VCaP (cell line): ENCODE measurements at regions not wholly inside any gene's neighbourhood (a gene's known extent, or its start where the extent isn't known, plus 50 kb on each side); places are given as distances from the start of the nearest gene placed in this dataset.
A peak's percentile ranks its signal among the peaks of the same experiment; 100 is the strongest.

Experiments used
- H3K27ac ChIP-seq: fragments of 450-650 bp; 2 replicates; pipeline ENCODE4 v1.5.1; 2017
- TF ChIP-seq, protein P1 (sequence below): fragments of 450-650 bp; conservative IDR thresholded peaks from 2 replicates; pipeline ENCODE4 v1.5.1; 2017; ENCODE audit warnings: mild to moderate bottlenecking, moderate library complexity

DNA sequence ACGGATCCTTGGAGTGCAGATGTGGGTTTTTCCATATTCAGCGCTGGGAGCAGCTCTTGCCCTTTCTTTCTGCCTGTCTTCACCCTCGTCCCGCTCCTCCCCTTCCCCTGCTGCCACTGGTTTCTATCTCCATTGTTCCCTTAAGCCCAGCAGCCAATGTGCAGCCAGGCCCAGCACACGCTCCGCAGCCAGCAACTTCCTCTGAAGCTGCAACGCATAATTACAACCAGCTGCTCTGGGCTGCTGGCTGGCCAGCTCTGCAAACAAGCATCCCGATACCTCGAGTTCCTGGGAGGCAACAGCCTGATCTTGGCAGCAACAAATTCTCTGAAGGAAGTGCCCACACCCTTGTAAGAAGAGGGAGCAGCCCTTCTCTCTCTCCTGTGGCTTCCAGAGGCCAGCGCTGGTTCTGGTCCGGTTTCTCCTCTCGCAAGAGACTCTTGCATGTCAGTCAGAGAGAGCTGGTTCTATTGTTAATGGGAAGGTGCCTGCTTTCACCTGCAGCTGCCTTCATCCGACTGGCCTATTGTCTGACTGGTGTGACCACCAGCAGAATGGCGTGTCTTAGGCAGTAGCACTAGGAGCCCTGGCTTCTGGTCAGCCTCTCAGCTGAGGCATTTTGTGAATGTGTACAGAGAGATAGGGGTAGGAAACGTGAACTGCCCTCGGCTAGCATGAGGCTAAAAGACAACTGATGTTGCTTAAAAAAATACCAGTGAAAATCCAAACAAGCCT, 83.8 kb upstream of the MAML3 start:
- H3K27ac ChIP-seq, result peak overlapping the region; percentile 98
- TF ChIP-seq, protein P1, sequence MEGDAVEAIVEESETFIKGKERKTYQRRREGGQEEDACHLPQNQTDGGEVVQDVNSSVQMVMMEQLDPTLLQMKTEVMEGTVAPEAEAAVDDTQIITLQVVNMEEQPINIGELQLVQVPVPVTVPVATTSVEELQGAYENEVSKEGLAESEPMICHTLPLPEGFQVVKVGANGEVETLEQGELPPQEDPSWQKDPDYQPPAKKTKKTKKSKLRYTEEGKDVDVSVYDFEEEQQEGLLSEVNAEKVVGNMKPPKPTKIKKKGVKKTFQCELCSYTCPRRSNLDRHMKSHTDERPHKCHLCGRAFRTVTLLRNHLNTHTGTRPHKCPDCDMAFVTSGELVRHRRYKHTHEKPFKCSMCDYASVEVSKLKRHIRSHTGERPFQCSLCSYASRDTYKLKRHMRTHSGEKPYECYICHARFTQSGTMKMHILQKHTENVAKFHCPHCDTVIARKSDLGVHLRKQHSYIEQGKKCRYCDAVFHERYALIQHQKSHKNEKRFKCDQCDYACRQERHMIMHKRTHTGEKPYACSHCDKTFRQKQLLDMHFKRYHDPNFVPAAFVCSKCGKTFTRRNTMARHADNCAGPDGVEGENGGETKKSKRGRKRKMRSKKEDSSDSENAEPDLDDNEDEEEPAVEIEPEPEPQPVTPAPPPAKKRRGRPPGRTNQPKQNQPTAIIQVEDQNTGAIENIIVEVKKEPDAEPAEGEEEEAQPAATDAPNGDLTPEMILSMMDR, result no peak

DNA sequence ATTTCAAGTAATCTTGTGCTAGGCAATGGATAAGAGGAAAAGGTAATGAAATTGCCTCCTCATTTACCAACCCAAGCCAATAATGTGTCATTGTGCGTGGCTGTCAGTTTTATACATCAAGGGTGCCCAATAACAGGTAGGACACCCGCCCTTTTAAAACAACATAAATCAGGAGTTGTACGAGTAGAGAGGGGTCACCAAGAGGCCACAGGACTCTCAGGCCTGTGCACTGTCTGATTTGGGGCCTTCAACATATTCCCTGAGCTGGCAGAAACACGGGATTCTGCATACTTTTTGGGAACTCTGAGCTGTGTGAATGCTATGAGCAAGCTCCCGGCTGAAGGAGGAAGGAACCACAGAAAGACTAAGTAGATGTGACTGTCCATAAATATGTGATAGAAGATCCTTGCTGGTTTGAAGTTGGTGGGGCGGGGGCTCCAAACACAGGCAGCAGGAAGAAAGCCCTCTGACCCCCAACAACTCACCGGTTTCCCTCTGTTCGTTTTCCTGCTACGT, 82.7 kb upstream of the MAML3 start:
- TF ChIP-seq, protein P1, result no peak
- peak overlapping the region; percentile 98 for H3K27ac ChIP-seq

DNA sequence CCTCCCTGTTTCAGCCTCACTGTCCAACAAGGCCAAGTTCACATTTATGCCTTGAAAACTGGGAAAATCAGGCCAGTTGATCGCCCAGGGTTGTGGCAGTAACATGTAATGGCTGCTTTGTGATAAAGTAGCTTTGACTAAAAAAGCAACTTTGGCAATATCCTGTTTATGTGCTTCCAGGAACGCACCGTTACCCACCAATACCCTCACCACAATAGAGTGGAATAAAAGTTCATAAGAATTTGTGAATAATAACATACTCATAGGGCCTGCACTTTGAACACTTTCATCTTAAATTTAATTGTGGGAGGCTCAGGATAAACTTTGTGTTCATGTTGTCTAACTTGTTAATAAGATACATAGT, 80.7 kb upstream of the MAML3 start:
- no peak overlapping the region for H3K27ac ChIP-seq
- TF ChIP-seq, protein P1, result no peak

DNA sequence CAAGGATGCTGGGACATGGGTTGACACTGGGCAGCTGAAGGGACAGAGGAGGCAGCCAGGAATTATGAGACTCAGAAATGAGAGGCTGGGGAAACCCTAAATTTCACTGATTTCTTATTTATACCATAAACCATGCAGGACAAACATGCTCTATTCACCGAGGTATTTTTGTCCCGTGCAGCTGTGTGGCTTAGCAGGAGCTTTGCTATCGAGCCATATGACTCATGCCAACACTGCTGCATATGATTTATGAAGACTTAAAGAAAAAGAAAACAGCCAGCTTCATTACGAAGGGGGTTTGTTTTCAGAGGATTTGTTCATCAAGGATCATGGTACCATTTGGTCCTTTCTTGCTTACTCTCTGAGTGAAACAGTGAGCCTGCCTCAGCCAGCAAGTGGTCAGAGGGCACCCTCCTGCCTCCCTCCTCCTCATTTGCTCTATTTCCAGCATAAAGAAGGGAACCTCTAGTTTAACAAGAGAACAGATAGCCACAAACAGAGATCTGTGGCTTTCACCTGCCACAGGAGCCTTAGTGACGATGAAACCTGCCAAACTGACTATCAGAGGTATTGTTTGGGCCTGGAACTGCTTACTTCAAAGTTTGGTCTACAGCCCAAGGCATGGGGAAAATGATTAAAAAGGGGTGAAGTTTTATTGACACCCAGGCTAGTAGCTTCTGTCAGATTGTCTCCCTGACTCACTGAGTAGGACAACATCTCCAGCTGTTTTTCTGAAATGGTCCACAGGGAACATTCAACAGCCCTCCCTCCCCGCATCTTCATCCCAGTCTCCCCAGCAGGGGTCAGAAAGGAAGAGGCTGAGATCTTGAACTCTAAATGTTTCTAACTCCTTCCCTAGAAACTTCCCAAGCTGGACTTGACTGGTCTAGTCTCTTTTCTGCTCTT, 80.1 kb upstream of the MAML3 start:
- TF ChIP-seq, protein P1, result no peak
- H3K27ac ChIP-seq, result no peak overlapping the region

DNA sequence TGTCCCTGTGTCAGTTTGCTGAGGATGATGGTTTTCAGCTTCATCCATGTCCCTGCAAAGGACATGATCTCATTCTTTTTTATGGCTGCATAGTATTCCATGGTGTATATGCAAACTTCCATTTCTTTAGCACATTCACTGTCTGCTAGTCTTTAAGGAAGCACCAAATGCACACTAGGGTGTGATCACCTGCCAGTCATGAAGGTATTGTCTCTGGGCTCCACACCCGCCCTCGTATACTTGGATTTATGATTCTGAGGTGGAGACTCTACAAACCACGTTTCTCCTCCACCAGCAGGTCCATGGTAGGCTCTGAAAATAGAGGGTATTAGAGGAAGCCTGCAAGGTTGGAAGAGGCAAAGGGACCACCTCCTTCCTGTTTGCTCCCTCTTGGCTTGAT, 75.9 kb upstream of the MAML3 start:
- TF ChIP-seq, protein P1, result no peak
- no peak overlapping the region for H3K27ac ChIP-seq

DNA sequence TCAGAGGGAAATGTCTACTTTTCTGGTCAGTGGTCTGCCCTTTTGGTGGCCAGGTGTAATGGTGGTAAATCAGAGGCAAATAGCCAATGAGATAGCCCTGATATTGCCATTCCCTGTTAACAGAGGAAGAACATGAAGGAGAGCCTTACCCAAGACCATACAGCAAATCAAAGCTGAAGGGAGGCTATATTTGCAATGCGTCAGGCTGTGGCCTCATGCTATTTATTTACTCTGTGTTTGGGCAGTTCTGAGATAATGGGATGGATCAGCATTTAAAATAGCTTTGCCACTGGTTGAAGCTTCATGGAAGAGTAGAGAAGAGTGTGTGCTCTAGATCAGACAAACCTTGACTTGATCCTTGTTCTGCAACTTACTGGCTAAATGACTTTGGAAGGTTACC, 73.3 kb upstream of the MAML3 start:
- H3K27ac ChIP-seq, result no peak overlapping the region
- TF ChIP-seq, protein P1, result no peak

DNA sequence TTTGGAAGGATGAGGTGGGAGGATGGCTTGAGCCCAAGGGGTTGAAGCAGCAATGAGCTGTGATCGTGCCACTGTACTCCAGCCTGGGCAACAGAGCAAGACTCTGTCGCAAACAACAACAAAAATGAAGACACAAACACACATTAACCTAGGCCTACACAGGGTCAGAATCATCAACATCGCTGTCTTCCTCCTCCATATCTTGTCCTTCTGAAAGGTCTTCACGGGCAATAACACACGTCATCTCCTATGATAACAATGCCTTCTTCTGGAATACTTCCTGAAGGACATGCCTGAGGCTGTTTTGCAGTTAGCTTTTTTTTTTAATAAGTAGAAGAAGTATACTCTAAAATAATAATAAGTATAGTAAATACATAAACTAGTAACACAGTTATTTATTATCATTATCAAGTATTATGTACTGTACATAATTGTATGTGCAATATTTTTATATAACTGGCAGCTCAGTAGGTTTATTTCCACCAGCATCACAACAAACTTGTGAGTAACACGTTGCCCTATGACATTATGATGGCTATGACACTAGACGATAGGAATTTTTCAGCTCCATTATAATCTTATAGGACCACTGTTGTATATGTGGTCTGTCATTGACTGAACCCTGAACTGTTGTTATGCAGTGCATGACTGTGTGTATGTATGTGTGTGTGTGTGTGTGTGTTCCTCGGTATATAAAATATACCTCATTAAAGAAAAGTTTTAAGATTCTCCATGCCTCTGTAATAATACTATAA, 69.2 kb upstream of the MAML3 start:
- H3K27ac ChIP-seq, result no peak overlapping the region
- TF ChIP-seq, protein P1, result no peak
